GM10248 (cell line): ENCODE measurements at regions not wholly inside any gene's neighbourhood (a gene's known extent, or its start where the extent isn't known, plus 50 kb on each side); places are given as distances from the start of the nearest gene placed in this dataset.

Source experiments
- CTCF ChIA-PET: fragments of 300-600 bp; sonication (Branson Sonifier 250); formaldehyde crosslinking; extraction: SDS; loops from one replicate; lab custom pipeline; 2021; ENCODE audit warnings: antibody characterized with exemption; lab: Yijun Ruan, JAX
- POLR2A ChIA-PET: fragments of 350-650 bp; sonication (Branson Sonifier 250); formaldehyde crosslinking; extraction: SDS; loops from one replicate; lab custom pipeline; 2020; ENCODE audit warnings: antibody characterized with exemption; lab: Yijun Ruan, JAX
- DNase-seq: peaks from one replicate; pipeline ENCODE4 v3.0.0; 2012; ENCODE audit errors: extremely low spot score
- TF ChIP-seq, protein P1 (sequence below): IDR thresholded peaks from 2 replicates; pipeline ENCODE4 v1.5.1; 2012; ENCODE audit warnings: mild to moderate bottlenecking, low read depth; ENCODE audit errors: extremely low read depth, missing control alignments, control extremely low read depth

DNA sequence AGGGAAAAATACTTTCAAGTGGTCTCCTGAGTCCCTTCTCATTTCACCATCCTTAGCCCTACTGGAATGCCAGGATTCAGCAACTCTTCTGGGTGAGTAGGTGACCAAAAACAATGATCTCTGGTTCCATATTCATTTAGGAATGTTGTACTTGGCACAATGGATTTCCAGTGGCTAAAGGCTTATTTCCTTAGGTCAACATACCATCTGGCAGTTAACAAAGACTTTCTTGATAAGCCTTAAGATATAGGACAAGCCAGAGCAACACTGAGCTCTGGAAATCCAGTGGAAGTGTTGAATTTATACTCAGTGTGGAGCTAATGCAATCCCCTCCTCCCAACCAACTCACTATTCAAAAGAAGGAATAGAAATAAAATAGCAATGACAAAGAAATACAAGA is 139.4 kb upstream of the EMCN start:
- ChIA-PET CTCF (no interaction called here), POLR2A (no interaction called here)
- TF ChIP-seq, protein P1, sequence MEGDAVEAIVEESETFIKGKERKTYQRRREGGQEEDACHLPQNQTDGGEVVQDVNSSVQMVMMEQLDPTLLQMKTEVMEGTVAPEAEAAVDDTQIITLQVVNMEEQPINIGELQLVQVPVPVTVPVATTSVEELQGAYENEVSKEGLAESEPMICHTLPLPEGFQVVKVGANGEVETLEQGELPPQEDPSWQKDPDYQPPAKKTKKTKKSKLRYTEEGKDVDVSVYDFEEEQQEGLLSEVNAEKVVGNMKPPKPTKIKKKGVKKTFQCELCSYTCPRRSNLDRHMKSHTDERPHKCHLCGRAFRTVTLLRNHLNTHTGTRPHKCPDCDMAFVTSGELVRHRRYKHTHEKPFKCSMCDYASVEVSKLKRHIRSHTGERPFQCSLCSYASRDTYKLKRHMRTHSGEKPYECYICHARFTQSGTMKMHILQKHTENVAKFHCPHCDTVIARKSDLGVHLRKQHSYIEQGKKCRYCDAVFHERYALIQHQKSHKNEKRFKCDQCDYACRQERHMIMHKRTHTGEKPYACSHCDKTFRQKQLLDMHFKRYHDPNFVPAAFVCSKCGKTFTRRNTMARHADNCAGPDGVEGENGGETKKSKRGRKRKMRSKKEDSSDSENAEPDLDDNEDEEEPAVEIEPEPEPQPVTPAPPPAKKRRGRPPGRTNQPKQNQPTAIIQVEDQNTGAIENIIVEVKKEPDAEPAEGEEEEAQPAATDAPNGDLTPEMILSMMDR: no peak
- DNase-seq: no peak

DNA sequence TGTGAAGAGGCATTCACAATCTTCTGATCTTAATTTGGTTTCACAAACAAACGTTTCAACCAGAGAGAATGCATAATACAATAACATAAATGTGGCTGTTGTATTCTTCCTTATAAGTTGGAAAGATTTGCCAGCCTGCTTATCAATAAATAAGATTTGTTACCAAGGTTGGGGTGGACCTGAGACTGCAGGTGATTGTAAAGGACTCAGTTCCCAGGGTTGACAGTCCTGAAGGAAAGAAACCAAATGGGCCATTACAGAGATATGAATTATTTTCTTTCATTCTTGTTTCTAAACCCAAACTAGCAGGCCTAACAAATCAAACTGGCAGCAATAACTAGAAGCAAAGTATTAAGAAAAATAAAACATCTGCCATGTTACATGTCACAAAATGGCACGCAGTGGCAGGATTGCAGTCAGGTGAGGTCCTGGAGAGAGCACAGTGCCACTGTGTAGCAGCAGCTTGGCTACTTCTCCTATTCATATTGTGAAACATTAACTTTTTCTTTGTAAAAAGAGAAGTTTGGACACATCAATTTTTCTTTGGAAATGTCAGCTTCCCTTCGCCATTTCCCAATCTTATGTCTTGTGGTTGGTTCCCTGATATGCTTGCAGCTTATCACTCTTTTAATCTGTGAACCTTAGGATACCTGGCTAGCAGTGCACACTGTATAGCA is 133.8 kb upstream of the EMCN start:
- POLR2A ChIA-PET: no interaction called here
- DNase-seq: no peak
- CTCF ChIA-PET: interaction anchor here (1.3 kb wide), 2 partner anchors 9 to 19 kb away, joined by 3 read pairs; no protein-coding TSS in a partner anchor
- TF ChIP-seq, protein P1: no peak

DNA sequence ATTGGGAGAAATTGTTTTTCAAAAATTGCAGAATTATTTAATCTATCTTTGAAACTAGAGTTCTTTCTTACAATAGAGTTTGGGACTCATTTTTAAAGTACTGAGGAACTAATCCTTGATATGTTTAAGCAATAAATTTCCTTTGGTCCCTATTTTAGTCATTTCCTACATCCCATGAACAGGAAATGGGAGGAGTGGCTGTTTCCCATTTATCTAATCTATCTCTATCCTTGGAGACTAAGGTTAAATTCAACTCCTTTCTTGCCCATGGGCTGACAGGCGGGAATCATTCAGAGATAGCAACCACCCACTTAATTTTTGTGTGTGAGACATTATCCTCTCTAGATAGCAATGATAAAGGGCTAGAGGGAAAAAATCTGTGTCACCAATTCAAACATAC is 131.6 kb upstream of the EMCN start:
- TF ChIP-seq, protein P1: no peak
- ChIA-PET CTCF (no interaction called here), POLR2A (no interaction called here)
- no peak for DNase-seq

DNA sequence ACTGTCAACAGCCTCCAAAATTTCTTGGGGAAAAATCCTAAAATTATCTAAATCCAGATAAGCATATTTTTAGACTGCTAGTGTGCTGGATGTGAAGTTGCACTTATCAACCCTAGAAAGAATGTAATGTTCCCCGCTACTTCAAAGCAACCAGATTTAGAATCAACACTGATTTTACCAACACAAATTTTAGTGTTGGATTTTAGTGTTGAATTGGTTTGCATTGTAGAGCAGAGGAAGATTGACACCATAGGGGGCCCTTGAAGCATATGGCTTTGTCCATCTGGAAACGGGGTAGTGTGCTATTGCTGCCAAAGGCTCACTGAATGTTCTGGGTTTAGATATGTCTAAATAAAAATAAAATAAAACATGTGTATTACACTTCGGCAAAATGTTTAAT is 126.3 kb upstream of the EMCN start:
- TF ChIP-seq, protein P1: no peak
- ChIA-PET CTCF (no interaction called here), POLR2A (no interaction called here)
- DNase-seq: no peak

DNA sequence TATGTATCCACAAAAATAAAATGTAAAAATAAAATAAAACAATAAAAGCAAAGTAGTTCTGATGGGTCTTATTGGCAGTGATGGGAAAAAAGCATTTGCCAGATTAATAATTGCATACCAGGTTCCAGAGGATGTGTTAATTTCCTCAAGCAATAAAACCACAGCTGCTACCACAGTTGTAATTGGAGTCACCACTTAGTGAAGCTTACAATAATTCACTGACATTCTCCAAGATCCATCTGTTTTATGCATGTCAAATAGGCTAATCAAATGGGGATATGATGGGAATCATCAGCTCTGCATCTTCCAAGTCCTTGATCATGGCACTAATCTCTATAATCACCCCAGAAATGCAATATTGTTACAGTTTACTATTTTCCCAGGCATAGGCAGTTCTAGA is 123.5 kb upstream of the EMCN start:
- POLR2A ChIA-PET: no interaction called here

DNA sequence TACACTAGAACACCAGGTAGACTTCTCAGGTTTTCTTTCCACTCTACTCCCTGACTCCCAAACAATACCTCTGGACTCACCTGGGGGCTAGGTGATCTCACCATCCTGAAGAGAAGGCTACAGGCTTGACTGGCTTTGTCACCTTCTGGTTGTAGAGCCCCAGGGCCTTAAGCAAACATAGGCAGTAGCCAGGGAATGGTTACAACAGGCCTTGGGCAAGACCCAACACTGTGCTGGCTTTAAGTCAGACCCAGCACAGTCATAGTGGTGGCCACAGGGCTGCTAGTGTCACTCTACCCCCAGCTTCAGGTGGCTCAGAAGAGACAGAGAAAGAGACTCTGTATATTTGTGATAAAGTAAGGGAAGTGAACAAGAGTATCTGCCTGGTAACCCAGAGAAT is 118.1 kb upstream of the EMCN start:
- DNase-seq: no peak
- ChIA-PET CTCF (no interaction called here), POLR2A (no interaction called here)
- TF ChIP-seq, protein P1: no peak

More for the DNA sequence above, 123.5 kb upstream of the EMCN start:
- CTCF ChIA-PET: interaction anchor here (0.9 to 1.4 kb wide), 2 partner anchors 10 to 20 kb away, joined by 3 read pairs; no protein-coding TSS in a partner anchor
- DNase-seq: no peak
- TF ChIP-seq, protein P1: no peak

DNA sequence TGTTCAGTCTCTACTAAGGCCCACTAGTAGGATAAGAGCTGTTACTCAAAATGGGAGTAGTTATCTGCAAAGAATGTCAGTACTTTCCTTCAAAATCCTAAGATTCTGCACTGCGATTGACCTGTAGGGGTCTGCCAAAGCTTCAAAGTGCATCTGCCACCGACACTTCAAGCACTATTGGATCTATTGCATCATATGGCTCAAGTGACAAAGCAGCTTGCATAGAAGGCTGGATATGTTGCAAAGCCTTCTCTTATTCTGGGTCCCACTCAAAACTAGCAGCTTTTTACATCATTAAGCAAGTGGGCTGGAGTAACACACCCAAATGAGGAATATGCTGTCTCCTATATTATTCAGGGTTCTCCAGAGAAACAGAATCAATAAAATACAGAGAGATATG is 115.4 kb upstream of the EMCN start:
- TF ChIP-seq, protein P1: no peak
- POLR2A ChIA-PET: no interaction called here
- CTCF ChIA-PET: interaction anchor here (1.2 kb wide), 1 partner anchor 19 kb away, joined by 3 read pairs; no protein-coding TSS in a partner anchor
- no peak for DNase-seq
